ENCODE measurements at regions not wholly inside any gene's neighbourhood (a gene's known extent, or its start where the extent isn't known, plus 50 kb on each side); places are given as distances from the start of the nearest gene placed in this dataset.
"Not testable (repeated sequence)": the region's sequence is repeated elsewhere in the genome, so short reads cannot be mapped to it uniquely, and the experiment has no call there.

- peaks cover 18% of the 10 kb centered on the region for H3K36me3 ChIP-seq
Observed at GRCh38 chr9:85847782-85848181, 93.2 kb upstream of the NAA35 start.

GRCh38 chr9:85858056-85858750, 82.7 kb upstream of the NAA35 start:
- no peaks in the 10 kb centered on the region for H3K9me3 ChIP-seq
- ATAC-seq (no peak), DNase-seq (no peak)
- H3K4me3 ChIP-seq, result no peak overlapping the region
- H3K36me3 ChIP-seq, result no peaks in the 10 kb centered on the region
- intact Hi-C loops (cut with DNase I), result no loop called here
- TF ChIP-seq CTCF (IDR thresholded peaks at IDR 0.05), result no peak
- no peaks in the 10 kb centered on the region for H3K27me3 ChIP-seq
- no peak overlapping the region for H3K27ac ChIP-seq
- no peaks in the 10 kb centered on the region for H3K4me1 ChIP-seq

More at GRCh38 chr9:85847782-85848181, 93.2 kb upstream of the NAA35 start:
- intact Hi-C loops (cut with DNase I); H3K9me3 ChIP-seq; H3K4me1 ChIP-seq; H3K4me3 ChIP-seq; ATAC-seq; H3K27me3 ChIP-seq; DNase-seq; H3K27ac ChIP-seq: not testable (repeated sequence)

GRCh38 chr9:85859765-85860164, 81.2 kb upstream of the NAA35 start:
- H3K36me3 ChIP-seq, result no peaks in the 10 kb centered on the region
- no peak overlapping the region for H3K4me3 ChIP-seq
- H3K27ac ChIP-seq, result no peak overlapping the region
- no peak for DNase-seq
- no peaks in the 10 kb centered on the region for H3K9me3 ChIP-seq
- no peak for ATAC-seq
- intact Hi-C loops (cut with DNase I), result no loop called here
- no peaks in the 10 kb centered on the region for H3K27me3 ChIP-seq
- no peaks in the 10 kb centered on the region for H3K4me1 ChIP-seq
- TF ChIP-seq CTCF (IDR thresholded peaks at IDR 0.05), result no peak

GRCh38 chr9:85861882-85862281, 79.1 kb upstream of the NAA35 start:
- H3K27me3 ChIP-seq; ATAC-seq; H3K27ac ChIP-seq; H3K9me3 ChIP-seq; DNase-seq; H3K4me3 ChIP-seq; H3K36me3 ChIP-seq; intact Hi-C loops (cut with DNase I); H3K4me1 ChIP-seq: not testable (repeated sequence)

GRCh38 chr9:85863875-85864274, 77.1 kb upstream of the NAA35 start:
- ATAC-seq (no peak), DNase-seq (no peak)
- Histone ChIP-seq H3K36me3 (no peaks in the 10 kb centered on the region), H3K27ac (no peak overlapping the region), H3K4me1 (no peaks in the 10 kb centered on the region), H3K27me3 (no peaks in the 10 kb centered on the region), H3K4me3 (no peak overlapping the region), H3K9me3 (no peaks in the 10 kb centered on the region)
- no peak for TF ChIP-seq CTCF (IDR thresholded peaks at IDR 0.05)
- intact Hi-C loops (cut with DNase I), result no loop called here

- Histone ChIP-seq H3K27ac (no peak overlapping the region), H3K4me1 (no peaks in the 10 kb centered on the region), H3K9me3 (no peaks in the 10 kb centered on the region), H3K27me3 (no peaks in the 10 kb centered on the region), H3K36me3 (no peaks in the 10 kb centered on the region), H3K4me3 (no peak overlapping the region)
- no peak for TF ChIP-seq CTCF (IDR thresholded peaks at IDR 0.05)
- no peak for ATAC-seq
- no peak for DNase-seq
- intact Hi-C loops (cut with DNase I), result no loop called here
Observed at GRCh38 chr9:85871008-85871407, 69.9 kb upstream of the NAA35 start.

- ATAC-seq; DNase-seq; H3K4me1 ChIP-seq; H3K27ac ChIP-seq; H3K9me3 ChIP-seq; H3K27me3 ChIP-seq; intact Hi-C loops (cut with DNase I); H3K36me3 ChIP-seq; H3K4me3 ChIP-seq: not testable (repeated sequence)
Observed at GRCh38 chr9:85871683-85872082, 69.3 kb upstream of the NAA35 start.

All from upper lobe of right lung (tissue), 1 donor.